Right hindlimb (tissue), 1 donor: ENCODE measurements at regions not wholly inside any gene's neighbourhood (a gene's known extent, or its start where the extent isn't known, plus 50 kb on each side); places are given as distances from the start of the nearest gene placed in this dataset.
"Not testable (repeated sequence)": the region's sequence is repeated elsewhere in the genome, so short reads cannot be mapped to it uniquely, and the experiment has no call there.

ENCODE experiments used
- DNase-seq: peaks from one replicate; pipeline ENCODE4 v3.0.0-alpha.2; 2018

DNA sequence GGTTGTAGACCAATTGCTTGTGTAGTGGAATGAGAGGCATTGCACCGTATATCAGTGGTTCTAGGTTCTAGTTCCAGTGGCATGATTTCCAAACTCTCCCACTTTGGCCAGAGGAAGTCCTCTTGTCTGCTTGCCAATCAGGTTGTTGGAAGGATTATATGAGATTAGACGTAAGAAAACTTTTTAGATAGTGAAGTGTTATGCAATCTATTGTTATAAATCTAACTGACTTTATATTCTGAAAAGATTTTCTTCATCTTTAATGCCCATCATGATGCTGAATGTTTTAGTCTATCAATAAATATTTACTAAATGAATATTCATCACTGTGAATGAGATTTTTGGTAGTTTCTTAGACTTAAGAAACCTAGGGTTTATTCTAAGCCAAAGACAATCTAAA is 152.6 kb downstream of the TFPI2 start:
- DNase-seq = no peak

- no peak for DNase-seq
These were observed 153.7 kb downstream of the TFPI2 start for GRCh38 chr7:93736668-93737369.

DNA sequence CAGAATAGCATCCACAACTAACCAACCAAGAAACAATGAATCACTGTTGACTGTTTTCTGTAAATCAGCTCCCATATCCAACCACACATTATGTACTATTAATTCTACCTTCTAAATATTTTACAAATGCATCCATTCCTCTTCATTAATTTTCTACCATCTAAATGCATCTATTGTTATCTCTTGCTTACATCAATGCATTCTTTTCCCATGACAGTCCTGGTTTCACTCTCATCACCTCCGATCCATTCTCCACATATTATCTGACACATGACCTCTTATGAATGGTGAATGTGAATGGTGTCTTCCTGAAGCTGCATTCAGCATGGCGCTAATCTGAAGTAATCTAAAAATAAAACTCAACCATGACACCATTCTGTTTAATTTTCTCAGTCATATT is 153.8 kb upstream of the CALCR start:
- no peak for DNase-seq

DNA sequence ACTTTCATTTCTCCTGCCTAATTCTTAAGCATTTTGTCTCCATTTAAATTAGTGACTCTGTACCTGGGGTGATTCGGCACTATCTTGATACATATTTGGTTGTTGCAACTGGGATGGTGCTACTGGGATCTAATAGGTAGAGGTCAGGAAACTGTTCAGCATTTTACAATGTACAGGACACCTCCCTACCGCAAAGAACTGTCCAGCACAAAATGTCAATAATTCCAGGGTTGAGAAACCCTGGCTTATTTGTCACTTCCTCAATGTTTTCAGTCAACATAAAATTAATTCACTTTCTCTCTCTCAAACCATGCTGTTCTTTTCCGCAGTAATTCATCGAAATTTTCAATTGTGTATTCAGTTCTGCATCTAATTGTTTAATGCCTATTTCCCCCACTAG is 151.4 kb upstream of the CALCR start:
- no peak for DNase-seq

DNA sequence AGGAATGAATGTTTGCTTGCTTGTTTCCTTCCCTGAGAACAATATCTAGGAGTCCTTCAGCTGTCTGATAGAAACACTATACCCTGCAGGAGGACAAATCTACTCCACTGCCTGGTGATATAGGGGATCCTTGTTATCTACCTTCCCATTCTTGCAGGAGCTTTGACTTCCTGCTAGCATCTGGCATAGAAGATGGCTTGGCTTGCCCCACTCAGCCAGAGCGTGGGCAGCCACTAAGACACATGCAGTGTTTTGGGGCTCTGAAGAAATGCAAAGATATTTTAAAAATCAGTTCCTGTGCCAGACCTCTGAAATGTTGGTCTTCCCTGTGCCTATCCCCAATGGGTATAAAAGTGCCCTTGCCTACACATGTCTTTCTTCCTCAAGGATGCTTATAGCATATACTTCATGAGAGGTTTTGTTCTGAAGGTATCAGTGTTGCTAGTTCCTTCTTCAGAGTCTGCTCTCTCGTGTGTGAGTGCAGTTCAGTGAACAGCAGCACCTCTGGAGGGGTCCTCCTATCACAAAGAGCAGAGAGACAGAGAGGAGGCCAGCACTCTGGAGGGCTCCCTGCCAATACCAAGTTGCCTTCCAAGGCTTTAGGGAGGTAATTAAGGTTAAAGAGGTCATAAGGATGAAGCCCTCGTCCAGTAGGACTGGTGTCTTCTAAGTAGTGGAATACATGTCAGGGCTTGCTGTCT is 149.1 kb upstream of the CALCR start:
- no peak for DNase-seq

- no peak for DNase-seq
These were observed 145.6 kb upstream of the CALCR start for GRCh38 chr7:93720106-93720505.

GRCh38 chr7:93719546-93719945 is 145.0 kb upstream of the CALCR start:
- DNase-seq = no peak

- no peak for DNase-seq
These were observed 142.8 kb upstream of the CALCR start for GRCh38 chr7:93717217-93717900.

DNA sequence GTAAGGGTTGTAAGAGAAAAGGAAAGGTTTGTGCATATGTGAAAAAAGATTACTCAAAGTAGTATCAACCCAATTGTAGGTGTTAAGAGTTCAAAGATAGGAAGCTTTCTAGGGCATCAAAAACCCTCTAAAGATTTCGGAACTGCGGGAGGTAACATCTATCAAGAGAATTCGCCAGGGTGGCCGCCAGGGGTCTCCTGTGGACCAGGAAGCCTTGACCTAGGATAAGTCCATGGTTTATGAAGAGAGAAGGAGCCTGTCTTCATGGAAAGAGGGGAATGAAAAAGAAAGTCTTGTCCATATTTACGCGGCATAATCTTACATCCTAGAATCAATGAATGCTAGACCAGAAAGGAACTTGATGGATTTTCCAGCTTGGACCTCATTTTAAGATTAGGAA is 140.7 kb upstream of the CALCR start:
- peak; percentile 42 for DNase-seq

DNA sequence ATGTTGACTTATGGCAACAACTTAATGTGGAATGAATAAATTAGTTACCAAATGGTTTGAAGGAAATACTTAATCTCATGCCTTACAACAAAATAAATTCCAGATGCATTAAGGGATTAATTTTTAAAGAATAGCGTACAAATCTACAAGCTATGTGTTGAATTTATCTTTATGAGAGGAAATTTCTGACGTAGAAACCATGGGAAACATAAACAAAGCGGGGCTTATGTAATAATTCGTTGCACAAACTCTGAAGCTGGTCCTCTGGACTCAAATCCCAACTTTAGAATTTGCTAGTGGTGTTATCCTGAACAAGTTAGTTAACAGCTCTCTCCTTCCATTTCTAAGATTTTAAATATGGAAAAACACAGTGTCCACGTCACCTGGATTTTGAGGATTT is 137.4 kb upstream of the CALCR start:
- no peak for DNase-seq

GRCh38 chr7:93708255-93708654 is 133.7 kb upstream of the CALCR start:
- not testable (repeated sequence) for DNase-seq

- DNase-seq = no peak
These were observed 132.7 kb upstream of the CALCR start for GRCh38 chr7:93707249-93707648.

DNA sequence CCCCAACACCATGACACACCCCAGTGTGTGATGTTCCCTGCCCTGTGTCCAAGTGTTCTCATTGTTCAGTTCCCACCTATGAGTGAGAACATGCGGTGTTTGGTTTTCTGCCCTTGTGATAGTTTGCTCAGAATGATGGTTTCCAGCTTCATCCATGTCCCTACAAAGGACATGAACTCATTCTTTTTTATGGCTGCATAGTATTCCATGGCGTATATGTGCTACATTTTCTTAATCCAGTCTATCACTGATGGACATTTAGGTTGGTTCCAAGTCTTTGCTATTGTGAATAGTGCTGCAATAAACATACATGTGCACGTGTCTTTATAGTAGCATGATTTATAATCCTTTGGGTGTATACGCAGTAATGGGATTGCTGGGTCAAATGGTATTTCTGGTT is 131.6 kb upstream of the CALCR start:
- DNase-seq = not testable (repeated sequence)

GRCh38 chr7:93704217-93704616 is 129.7 kb upstream of the CALCR start:
- no peak for DNase-seq

GRCh38 chr7:93697901-93698300 is 123.4 kb upstream of the CALCR start:
- DNase-seq = no peak

DNA sequence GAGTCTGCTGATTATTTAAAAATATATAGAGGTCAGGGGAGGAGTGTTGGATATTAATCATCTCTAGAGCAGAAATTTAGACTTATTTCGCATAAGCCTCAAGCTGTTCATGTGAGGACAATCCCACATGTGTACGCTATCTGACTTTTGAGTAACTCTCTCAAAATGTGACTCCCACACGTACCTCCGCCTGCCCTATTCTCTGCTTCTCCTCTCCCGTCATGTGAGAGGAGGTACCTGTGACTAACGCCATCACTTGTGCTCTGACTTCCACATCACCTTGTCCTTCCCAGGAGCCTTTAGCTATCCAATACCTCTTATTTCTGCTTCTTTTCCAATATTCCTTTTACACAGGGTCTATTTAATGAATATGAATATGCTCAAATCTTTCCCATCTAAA is 119.3 kb upstream of the CALCR start:
- DNase-seq = no peak

- DNase-seq = no peak
These were observed 115.5 kb upstream of the CALCR start for GRCh38 chr7:93690021-93690420.

- DNase-seq = no peak
These were observed 103.7 kb upstream of the CALCR start for GRCh38 chr7:93678185-93678584.

- DNase-seq = no peak
These were observed 89.2 kb upstream of the CALCR start for GRCh38 chr7:93663561-93664299.

DNA sequence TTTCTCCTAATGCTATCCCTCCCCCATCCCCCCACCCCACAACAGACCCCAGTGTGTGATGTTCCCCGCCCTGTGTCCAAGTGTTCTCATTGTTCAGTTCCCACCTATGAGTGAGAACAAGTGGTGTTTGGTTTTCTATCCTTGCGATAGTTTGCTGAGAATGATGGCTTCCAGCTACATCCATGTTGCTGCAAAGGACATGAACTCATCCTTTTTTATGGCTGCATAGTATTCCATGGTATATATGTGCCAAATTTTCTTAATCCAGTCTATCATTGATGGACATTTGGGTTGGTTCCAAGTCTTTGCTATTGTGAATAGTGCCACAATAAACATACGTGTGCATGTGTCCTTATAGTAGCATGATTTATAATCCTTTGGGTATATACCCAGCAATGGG is 83.6 kb upstream of the CALCR start:
- DNase-seq = not testable (repeated sequence)

- DNase-seq = no peak
These were observed 77.2 kb upstream of the CALCR start for GRCh38 chr7:93651603-93652159.

DNA sequence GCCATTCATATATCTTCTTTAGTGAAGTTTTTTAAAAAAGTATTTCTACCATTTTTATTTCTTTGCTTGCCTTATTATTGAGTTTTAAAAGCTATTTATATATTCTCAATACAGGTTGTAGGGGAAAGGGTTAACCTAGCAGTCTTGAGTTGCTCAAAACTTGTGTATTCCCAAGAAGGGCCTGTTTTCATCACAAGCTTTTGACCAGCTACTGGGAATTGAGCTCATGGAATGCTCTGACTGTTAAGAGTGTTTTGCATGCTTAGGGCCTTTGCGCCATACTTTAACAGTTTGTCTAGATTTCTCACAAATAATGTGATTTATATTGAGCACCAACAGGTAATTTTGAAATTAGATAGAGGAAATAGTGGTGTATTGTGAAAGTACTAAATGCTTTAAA is 72.0 kb upstream of the CALCR start:
- no peak for DNase-seq

DNA sequence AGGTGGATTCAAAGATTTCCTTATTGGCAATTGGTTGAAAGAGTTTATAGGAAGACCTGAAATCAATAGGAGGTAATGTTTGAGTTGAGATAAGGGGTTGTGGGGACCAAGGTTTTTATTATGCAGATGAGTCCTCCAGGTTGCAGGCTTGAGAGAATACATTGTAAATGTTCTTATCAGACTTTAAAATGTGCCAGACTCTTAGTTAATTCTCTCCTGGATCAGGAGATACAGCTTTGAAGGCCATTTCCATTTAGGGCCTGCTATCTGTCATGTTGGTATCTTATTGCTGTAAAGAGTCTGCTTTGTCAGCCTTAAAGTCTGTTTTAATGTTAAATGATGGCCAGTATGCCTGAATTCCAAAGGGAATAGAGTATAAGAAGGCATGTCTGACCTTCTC is 61.8 kb upstream of the CALCR start:
- no peak for DNase-seq
